ENCODE measurements at regions not wholly inside any gene's neighbourhood (a gene's known extent, or its start where the extent isn't known, plus 50 kb on each side); places are given as distances from the start of the nearest gene placed in this dataset.
"Not testable (repeated sequence)": the region's sequence is repeated elsewhere in the genome, so short reads cannot be mapped to it uniquely, and the experiment has no call there.

- not testable (repeated sequence) for H3K27me3 Mint-ChIP-seq (ENCODE audit: low read depth); H3K4me1 Mint-ChIP-seq (ENCODE audit: low read depth); H3K9me3 Mint-ChIP-seq; H3K4me3 Mint-ChIP-seq; H3K27ac Mint-ChIP-seq; H3K36me3 Mint-ChIP-seq (ENCODE audit: low read depth); DNase-seq (ENCODE audit: low spot score)
Measured at GRCh38 chr1:214095896-214096295, 108.1 kb downstream of the PROX1 start.

DNA sequence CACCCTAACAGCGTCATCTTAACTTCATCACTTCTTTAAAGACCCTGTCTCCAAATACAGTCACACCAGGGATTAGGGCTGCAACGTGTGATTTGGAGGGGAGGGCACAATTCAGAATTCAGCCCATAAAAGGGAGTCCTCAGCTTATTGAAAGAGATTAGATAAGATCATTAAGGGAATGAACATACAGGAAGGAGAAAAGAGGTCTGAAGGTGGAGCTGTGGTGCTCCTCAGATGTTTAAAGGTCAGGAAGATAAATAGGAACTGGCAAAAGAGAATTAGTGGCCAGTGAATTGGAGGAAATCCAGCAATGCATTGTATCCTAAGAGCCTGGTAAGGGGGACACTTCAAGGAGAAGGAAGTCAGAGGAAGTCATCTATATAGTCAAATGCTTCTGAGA lies 113.5 kb downstream of the PROX1 start:
- no peak overlapping the region for H3K27ac Mint-ChIP-seq
- no peak overlapping the region for H3K4me3 Mint-ChIP-seq
- no peaks in the 10 kb centered on the region for H3K27me3 Mint-ChIP-seq (ENCODE audit: low read depth)
- H3K4me1 Mint-ChIP-seq (ENCODE audit: low read depth) = no peaks in the 10 kb centered on the region
- DNase-seq (ENCODE audit: low spot score) = no peak
- no peaks in the 10 kb centered on the region for H3K36me3 Mint-ChIP-seq (ENCODE audit: low read depth)
- H3K9me3 Mint-ChIP-seq = no peaks in the 10 kb centered on the region

- Mint-ChIP-seq H3K36me3 (ENCODE audit: low read depth) (no peaks in the 10 kb centered on the region), H3K27ac (no peak overlapping the region), H3K27me3 (ENCODE audit: low read depth) (no peaks in the 10 kb centered on the region), H3K9me3 (no peaks in the 10 kb centered on the region), H3K4me3 (no peak overlapping the region), H3K4me1 (ENCODE audit: low read depth) (no peaks in the 10 kb centered on the region)
- no peak for DNase-seq (ENCODE audit: low spot score)
Measured at GRCh38 chr1:214101828-214102227, 114.1 kb downstream of the PROX1 start.

GRCh38 chr1:214102907-214103306 lies 115.1 kb downstream of the PROX1 start:
- no peak for DNase-seq (ENCODE audit: low spot score)
- Mint-ChIP-seq H3K36me3 (ENCODE audit: low read depth) (no peaks in the 10 kb centered on the region), H3K27ac (no peak overlapping the region), H3K27me3 (ENCODE audit: low read depth) (no peaks in the 10 kb centered on the region), H3K9me3 (no peaks in the 10 kb centered on the region), H3K4me3 (no peak overlapping the region), H3K4me1 (ENCODE audit: low read depth) (no peaks in the 10 kb centered on the region)

DNA sequence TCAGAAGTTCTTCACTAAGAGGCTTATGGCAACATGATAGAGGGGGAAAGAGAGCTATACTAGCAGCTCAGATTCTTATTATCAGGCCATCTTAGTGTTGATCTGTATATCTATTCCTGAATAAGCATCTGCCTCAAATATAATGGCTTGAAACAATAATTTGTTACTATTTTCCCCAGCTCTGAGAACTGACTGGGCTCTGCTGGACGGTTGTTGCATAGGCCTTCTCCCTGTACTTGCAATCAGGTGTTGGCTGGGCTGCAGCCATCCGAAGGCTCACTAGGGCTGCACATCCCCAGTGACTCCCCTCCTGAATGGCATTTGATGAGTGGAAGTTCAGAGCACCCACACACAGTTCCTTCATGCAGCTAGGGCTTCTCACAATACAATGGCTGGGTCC lies 116.0 kb downstream of the PROX1 start:
- Mint-ChIP-seq H3K36me3 (ENCODE audit: low read depth) (no peaks in the 10 kb centered on the region), H3K9me3 (no peaks in the 10 kb centered on the region), H3K4me3 (no peak overlapping the region), H3K27ac (no peak overlapping the region), H3K27me3 (ENCODE audit: low read depth) (no peaks in the 10 kb centered on the region), H3K4me1 (ENCODE audit: low read depth) (no peaks in the 10 kb centered on the region)
- DNase-seq (ENCODE audit: low spot score) = no peak

- no peak overlapping the region for H3K4me3 Mint-ChIP-seq
- H3K4me1 Mint-ChIP-seq (ENCODE audit: low read depth) = no peaks in the 10 kb centered on the region
- H3K36me3 Mint-ChIP-seq (ENCODE audit: low read depth) = no peaks in the 10 kb centered on the region
Measured at GRCh38 chr1:214106375-214106774, 118.6 kb downstream of the PROX1 start.

DNA sequence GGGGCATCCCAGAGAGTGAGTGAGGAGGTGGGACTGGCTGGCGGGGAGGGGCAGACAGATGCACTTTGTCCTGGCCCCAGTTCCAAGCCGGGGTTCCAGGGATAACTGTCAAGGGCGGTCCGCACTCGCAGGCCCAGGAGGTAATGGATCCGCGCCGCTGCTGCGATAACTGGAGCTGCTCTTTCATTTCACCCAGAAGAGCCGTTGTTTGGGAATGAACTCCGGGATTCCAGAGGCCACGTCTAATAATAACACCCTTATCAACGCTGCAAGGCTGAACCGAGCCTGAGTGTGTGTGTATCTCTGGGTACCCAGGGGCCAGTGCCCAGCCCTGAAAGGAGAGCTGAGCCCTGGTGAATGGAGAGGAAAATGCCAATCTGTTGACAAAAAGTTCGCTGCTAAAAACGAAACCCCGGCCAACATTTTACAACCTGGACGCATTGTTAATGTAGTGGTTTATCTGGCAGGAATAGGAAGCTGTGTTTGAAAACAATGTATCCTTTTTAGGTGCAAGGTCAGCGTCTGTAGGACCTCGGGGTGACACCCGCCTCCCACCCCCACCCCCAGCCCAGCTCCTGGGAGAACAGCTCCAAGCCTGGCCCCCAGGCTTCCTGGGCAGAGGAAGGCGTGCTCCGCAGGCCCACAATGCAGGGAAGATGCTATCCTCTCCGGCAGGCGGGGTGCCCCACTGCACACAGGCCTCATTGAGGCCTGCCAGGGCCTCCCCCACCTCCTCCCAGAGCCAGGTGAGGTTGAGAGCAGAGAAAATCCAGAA lies 119.7 kb downstream of the PROX1 start:
- Mint-ChIP-seq H3K27ac (no peak overlapping the region), H3K36me3 (ENCODE audit: low read depth) (no peaks in the 10 kb centered on the region), H3K9me3 (no peaks in the 10 kb centered on the region), H3K4me3 (peak overlapping the region; percentile 37), H3K27me3 (ENCODE audit: low read depth) (no peaks in the 10 kb centered on the region), H3K4me1 (ENCODE audit: low read depth) (no peaks in the 10 kb centered on the region)
- no peak for DNase-seq (ENCODE audit: low spot score)

More at GRCh38 chr1:214106375-214106774, 118.6 kb downstream of the PROX1 start:
- Mint-ChIP-seq H3K9me3 (no peaks in the 10 kb centered on the region), H3K27me3 (ENCODE audit: low read depth) (no peaks in the 10 kb centered on the region), H3K27ac (no peak overlapping the region)
- no peak for DNase-seq (ENCODE audit: low spot score)

DNA sequence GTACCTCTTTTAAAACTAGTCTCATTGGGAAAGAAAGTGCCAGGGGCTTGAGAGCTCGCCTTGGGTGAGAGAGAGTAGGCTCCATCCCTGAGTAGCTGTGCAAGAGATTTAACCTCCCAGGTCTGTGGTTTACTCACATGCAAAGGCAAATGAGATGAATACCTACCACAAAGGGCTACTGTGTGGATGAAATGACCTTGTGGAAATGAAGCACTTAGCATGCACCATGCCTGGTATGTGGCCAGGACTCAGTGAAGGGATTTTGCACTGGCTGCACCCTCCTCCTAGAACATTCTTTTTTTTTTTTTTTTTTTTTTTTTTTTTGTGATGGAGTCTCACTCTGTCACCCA lies 120.3 kb downstream of the PROX1 start:
- Mint-ChIP-seq H3K4me3 (no peak overlapping the region), H3K9me3 (no peaks in the 10 kb centered on the region), H3K27ac (no peak overlapping the region), H3K36me3 (ENCODE audit: low read depth) (no peaks in the 10 kb centered on the region), H3K27me3 (ENCODE audit: low read depth) (no peaks in the 10 kb centered on the region), H3K4me1 (ENCODE audit: low read depth) (no peaks in the 10 kb centered on the region)
- DNase-seq (ENCODE audit: low spot score) = no peak

- Mint-ChIP-seq H3K36me3 (ENCODE audit: low read depth) (no peaks in the 10 kb centered on the region), H3K4me1 (ENCODE audit: low read depth) (no peaks in the 10 kb centered on the region), H3K9me3 (peaks cover under 1% of the 10 kb centered on the region), H3K27ac (no peak overlapping the region), H3K27me3 (ENCODE audit: low read depth) (no peaks in the 10 kb centered on the region), H3K4me3 (no peak overlapping the region)
- DNase-seq (ENCODE audit: low spot score) = no peak
Measured at GRCh38 chr1:214111796-214112195, 124.0 kb downstream of the PROX1 start.

DNA sequence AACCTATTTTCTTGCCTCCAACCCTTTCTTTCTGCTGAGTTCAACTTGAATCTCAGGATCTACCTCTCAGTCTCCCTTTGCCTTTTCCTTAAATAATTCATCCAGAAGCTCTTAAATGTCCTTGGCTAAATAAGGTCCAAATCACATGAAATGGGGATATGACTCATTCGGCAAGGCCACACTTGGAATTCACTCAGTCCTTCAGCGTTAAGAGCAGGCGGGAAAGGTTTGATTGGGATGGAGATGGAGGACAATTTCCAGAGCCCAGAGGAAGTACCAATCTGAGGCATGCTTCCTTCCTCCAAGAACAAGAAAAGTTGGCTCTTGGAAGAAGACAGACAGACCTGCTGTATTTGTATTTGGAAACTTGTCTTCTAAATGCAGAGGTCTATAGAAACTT lies 128.5 kb downstream of the PROX1 start:
- H3K27me3 Mint-ChIP-seq (ENCODE audit: low read depth) = no peaks in the 10 kb centered on the region
- H3K27ac Mint-ChIP-seq = no peak overlapping the region
- no peaks in the 10 kb centered on the region for H3K4me1 Mint-ChIP-seq (ENCODE audit: low read depth)
- peaks cover 17% of the 10 kb centered on the region for H3K9me3 Mint-ChIP-seq
- DNase-seq (ENCODE audit: low spot score) = no peak
- H3K36me3 Mint-ChIP-seq (ENCODE audit: low read depth) = no peaks in the 10 kb centered on the region
- H3K4me3 Mint-ChIP-seq = no peak overlapping the region

- H3K9me3 Mint-ChIP-seq = peaks cover 17% of the 10 kb centered on the region
- no peak overlapping the region for H3K4me3 Mint-ChIP-seq
- DNase-seq (ENCODE audit: low spot score) = no peak
- H3K27me3 Mint-ChIP-seq (ENCODE audit: low read depth) = no peaks in the 10 kb centered on the region
- no peaks in the 10 kb centered on the region for H3K36me3 Mint-ChIP-seq (ENCODE audit: low read depth)
- H3K27ac Mint-ChIP-seq = no peak overlapping the region
- H3K4me1 Mint-ChIP-seq (ENCODE audit: low read depth) = no peaks in the 10 kb centered on the region
Measured at GRCh38 chr1:214117780-214118179, 130.0 kb downstream of the PROX1 start.

DNA sequence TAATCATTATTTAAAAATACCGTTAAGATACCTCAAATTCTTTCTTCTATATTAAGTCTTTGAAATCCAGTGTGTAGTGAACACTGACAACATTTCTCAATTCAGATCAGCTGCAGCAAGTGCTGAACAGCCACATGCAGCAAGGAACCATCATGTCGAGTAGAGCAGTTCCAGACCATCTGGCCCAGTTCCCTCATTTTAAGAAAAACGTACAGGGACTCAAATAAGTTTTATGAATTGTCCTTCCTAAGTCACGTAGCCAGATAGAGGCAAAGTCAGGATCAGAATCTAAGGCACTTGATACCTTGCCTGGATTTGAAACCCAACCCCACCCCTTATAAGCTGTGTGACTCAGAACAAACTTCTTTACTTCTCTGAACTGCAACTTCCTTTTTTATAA lies 132.4 kb downstream of the PROX1 start:
- Mint-ChIP-seq H3K27me3 (ENCODE audit: low read depth) (peaks cover 4% of the 10 kb centered on the region), H3K27ac (no peak overlapping the region), H3K9me3 (peaks cover 17% of the 10 kb centered on the region), H3K4me1 (ENCODE audit: low read depth) (peaks cover 3% of the 10 kb centered on the region), H3K36me3 (ENCODE audit: low read depth) (no peaks in the 10 kb centered on the region), H3K4me3 (no peak overlapping the region)
- DNase-seq (ENCODE audit: low spot score) = no peak

DNA sequence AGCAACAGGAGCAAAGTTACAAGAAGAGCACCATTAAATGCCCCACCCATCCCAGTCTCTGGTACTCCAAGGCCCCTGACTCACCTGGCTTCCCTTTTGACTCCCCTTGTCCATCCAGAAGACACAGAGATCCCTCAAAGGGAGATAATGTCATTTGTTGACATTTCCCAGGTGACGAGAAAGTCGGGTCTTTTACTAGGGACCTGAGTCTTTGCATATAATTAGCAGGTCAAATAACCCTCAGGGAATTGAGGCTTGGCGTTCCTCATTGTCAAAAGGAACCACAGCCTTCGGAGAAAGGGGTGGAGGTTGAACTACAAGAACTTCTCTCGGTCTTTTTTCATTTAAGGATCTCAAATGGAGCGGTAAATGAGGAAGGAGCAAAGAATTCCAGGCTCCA lies 133.2 kb downstream of the PROX1 start:
- H3K4me3 Mint-ChIP-seq = no peak overlapping the region
- DNase-seq (ENCODE audit: low spot score) = no peak

DNA sequence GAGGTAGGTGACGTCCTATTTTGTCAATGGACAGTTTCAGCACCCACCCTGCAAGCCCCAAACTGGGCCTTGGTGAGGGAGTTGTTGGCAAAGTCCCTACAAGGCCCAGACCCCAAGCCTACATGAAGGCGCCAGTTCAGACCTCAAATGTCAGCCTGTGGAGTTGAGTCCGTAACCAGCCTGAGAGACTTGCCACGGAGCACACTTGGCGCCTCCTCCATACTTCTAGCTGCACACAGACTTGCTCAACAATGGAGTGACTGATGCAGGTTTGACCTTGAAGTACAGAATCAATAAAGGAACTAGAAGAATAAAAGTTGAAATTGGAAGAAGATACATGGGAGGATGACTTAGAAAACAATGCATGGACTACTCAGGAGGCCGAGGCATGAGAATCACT lies 134.3 kb downstream of the PROX1 start:
- no peak for DNase-seq (ENCODE audit: low spot score)
- peaks cover 3% of the 10 kb centered on the region for H3K4me1 Mint-ChIP-seq (ENCODE audit: low read depth)
- H3K36me3 Mint-ChIP-seq (ENCODE audit: low read depth) = no peaks in the 10 kb centered on the region
- peaks cover 4% of the 10 kb centered on the region for H3K27me3 Mint-ChIP-seq (ENCODE audit: low read depth)
- peaks cover 14% of the 10 kb centered on the region for H3K9me3 Mint-ChIP-seq
- H3K4me3 Mint-ChIP-seq = no peak overlapping the region
- H3K27ac Mint-ChIP-seq = no peak overlapping the region

More for the DNA sequence above, 133.2 kb downstream of the PROX1 start:
- Mint-ChIP-seq H3K4me1 (ENCODE audit: low read depth) (peaks cover 3% of the 10 kb centered on the region), H3K36me3 (ENCODE audit: low read depth) (no peaks in the 10 kb centered on the region), H3K27ac (no peak overlapping the region), H3K9me3 (peaks cover 17% of the 10 kb centered on the region), H3K27me3 (ENCODE audit: low read depth) (peaks cover 4% of the 10 kb centered on the region)

Measured in T-helper 2 cell treated with Interferon-gamma antibody and Interleukin-4, amounts not matched to agents 5 μg/mL and 100 μg/mL, for 36 hours (primary cell).